Right lung (tissue), 2 donors: ENCODE measurements at regions not wholly inside any gene's neighbourhood (a gene's known extent, or its start where the extent isn't known, plus 50 kb on each side); places are given as distances from the start of the nearest gene placed in this dataset.

Experiments used
- DNase-seq, 2 donors: peaks; one replicate each; pipeline ENCODE4 v3.0.0-alpha.2; 2013

- DNase-seq = no peak
These were observed 560.5 kb upstream of the ZNF717 start for GRCh38 chr3:76345878-76346277.

- no peak for DNase-seq
These were observed 561.3 kb upstream of the ZNF717 start for GRCh38 chr3:76346690-76347089.

DNA sequence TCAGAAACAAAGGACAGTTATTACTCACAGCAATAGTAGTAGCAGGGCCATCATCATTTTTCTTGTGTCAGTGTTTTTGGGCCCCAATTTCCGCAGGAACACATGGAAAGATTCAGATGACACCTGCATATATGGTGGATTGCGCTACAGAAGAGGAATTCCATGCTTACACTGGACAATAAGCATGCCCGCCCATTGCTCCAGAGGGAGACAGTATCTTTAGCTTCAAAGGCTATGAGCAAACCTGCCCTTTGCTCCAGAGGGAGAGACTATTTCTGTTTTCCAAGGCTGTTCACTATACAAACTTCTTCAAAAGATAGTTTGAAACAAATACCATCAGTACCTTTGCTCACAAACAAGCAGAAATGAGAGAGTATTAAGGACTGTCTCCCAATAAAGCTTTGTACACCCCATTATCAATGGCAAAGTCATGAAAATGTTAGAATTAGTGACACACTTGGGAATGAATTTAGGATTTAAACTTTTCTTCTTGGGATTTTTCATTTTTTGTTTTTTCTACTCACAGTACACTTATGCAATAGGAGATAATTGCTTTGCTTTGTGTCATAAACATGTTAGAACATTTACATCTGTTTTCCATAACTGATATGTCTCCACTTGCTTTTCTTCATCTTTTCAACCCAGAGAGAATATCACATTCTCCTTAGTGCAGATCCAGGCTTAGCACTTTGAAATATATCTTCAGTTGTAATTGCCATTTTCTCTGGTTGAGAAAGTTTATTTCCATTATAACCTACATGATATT is 564.5 kb upstream of the ZNF717 start:
- no peak for DNase-seq

DNA sequence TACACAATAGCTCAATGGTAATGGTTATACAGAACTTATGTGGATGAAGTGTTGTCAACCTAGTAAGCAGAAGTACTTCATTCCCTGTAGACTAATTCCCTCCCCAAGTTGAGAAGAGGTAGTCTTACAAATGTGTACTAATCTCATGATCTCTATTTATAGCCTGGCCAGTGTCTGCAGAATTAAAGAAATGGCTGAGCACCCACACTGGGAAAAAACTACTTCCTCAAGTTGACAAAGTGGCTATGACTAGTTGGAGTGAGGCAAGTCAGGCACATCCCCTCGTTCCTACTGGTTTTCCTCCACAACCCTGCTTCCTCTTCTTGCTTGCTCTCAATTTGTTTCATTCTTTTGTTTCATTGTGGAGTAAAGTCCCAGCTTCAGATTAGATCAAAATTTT is 566.7 kb upstream of the ZNF717 start:
- DNase-seq = no peak

DNA sequence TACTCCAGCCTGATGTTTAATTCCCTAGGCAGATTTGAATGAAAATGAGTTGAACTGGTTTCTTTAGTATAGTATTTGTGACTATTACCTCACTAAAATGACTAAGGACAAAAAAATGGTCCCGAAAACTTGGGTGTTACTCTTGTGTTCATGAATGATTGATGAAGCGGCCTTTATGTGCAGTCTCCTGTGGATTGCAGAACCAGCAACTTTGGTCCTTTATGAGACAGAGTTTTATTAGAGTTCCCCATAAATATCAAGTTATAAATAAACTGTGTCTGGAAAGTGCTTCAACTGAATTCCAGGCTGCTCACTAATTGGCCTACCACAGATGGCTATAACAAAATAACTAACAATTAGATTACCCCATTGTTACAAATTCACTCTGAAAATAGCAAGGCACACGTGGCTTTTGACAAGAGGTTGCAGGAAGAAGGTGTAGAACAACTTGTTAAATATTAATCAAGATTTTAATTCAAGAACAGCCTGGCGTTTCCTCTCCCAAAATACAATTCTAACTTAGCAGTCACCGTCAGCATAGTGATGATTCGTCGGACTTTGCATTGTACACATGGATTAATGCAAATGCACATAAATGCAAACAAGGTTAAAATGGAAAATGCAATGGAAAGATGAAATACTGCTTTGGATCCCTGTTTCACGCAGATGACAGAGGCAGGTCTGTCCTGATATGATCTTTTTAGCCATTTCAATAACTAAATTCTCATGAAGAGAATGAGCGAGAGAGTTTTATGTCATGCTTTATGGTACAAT is 567.3 kb upstream of the ZNF717 start:
- no peak for DNase-seq

DNA sequence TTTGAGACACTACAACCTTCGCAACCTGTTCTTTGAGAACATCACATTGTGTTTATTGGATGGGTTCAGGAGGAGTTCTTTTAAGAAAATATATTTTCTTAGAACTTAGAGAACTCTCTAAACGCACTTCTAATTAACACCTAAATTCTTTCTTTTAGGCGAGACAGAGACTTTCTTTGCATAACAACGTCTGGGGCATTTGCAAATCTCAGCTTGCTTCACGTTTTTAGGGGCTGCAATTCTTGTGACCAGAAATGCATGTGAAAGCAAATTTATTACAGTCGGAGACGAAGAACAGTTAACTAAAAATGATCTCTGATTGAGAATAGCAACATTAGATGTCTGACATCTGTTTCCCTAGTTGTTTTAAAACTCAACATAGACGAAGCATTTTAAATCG is 568.3 kb upstream of the ZNF717 start:
- no peak for DNase-seq

DNA sequence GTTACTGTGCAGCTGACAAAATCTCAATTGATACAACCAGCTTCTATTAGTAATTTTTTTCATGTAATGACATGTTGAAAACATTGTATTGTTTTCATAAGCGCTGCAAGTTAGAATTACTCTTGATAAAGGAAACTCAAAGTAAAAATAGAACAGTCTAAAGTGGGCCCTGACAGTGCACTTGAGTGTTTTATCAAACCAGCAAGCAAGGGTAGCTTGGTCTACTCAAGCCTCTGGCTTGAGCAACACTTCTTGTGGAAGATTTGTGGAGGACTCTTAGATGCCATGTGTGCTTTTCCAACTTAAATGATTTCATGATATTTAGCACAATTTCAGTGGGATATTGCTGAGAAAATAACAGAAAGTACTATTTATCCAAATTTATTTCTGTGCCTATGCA is 575.7 kb upstream of the ZNF717 start:
- peak in 1 of 2 donors; percentile 8 for DNase-seq

DNA sequence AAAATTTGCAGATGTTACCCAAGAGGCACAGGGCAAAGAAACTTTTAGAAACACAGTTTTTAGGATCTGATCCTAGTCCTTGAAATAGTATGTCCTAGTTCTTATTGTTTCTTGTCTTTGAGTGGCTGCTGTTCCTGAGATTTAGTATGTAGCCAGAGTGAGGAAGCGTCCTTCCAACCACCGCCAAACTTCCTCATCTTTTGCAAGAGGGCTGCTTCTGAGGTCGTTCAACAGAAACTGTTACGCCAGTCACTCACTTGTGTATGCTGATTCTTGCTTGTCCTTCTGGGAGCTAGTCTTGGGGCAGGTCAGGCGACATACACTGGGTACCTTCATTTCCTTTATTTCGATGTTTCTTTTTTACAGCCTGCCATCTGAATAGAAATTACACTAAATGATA is 577.3 kb upstream of the ZNF717 start:
- no peak for DNase-seq

DNA sequence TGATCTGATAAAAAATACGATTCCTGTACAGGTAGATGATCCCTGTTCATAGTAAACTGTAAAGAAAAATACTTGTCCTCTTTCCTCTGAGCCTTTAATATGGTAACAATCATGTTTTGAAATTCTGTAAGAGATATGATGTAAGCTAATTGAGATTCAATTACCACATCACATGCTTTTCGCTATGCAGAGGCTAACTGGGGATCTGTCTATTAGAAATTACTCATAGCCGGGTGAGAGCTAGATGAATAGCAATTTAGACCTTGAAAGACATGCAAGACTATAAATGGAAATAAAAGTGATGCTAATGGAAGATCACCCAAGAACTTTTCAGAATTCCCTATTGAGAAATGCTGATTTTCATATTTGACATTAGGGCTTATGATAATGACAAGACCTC is 579.9 kb upstream of the ZNF717 start:
- no peak for DNase-seq

DNA sequence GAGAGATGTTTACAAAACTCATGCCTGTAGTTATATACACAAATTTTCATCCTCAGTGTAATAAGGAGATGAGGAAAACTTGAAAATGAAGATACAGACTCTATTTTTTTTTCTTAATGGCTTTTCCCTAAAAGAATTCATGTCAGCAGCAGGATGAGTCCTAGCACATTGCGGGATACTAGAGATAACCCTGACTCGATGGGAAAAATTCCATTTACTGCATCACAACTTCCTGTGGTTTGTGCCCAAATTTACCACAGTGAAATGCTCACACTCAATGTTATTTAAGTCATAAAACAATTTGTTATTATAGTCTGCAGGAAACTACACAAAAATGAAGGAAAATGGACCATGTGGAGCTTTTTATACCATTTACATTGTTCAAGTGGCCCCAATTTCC is 581.9 kb upstream of the ZNF717 start:
- DNase-seq = no peak

- DNase-seq = no peak
These were observed 583.8 kb upstream of the ZNF717 start for GRCh38 chr3:76369170-76369569.

DNA sequence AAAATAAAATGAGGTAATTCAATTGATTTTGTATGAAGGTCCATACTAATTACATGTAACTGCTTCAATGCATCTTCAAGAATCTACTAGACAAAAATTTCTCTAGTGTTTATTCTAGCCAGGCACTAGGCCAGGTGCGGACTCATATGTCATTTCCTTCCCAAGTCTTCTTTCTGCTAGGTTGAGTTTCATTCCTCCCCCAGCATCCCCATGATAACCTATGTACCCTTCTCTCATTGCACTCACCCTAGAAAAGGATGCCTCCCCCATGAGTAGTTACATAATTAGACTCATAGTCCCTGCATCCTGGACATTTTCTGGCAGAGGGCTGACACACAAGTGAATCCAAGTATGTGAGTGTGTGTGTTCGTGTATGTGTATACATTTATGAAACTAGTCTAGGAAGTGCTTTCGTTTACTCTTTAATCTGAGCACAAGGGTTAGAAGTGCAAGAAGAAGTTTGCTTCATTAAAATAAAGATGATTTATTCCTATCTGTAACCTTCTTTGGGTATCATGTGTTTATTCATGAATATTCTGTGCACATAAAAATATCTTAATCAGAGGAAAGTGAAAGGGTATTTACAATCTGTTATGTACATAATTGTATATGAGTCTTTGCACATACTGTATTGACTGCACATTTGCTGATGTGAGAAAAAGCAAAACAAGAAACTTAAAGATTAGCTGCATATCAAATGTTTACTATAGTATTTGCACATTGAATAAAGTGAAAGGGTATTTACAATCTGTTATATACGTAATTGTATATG is 585.6 kb upstream of the ZNF717 start:
- DNase-seq = no peak

GRCh38 chr3:76372497-76372896 is 587.1 kb upstream of the ZNF717 start:
- no peak for DNase-seq

- DNase-seq = no peak
These were observed 591.7 kb upstream of the ZNF717 start for GRCh38 chr3:76377074-76377473.

GRCh38 chr3:76378789-76379188 is 593.4 kb upstream of the ZNF717 start:
- no peak for DNase-seq

- no peak for DNase-seq
These were observed 598.4 kb upstream of the ZNF717 start for GRCh38 chr3:76383781-76384180.

- DNase-seq = no peak
These were observed 601.7 kb upstream of the ZNF717 start for GRCh38 chr3:76387000-76387399.

DNA sequence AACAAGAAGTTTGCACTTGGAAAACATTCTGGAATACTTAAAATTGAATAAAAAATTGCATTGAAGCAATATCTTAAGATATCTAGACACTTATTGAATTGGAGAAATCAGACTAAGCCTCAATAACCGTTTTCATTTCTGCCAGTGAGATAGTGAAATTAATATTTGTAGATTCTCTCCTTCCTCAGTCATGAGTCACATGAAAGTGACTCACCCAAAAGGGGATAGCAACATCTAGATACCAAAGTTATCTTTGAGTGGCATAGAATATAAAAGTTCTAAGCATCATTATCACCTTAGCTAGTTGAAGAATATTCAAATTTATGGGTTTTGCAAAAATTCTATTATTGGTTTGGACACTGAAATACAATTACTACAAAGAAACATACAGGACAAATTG is 614.8 kb upstream of the ZNF717 start:
- DNase-seq = no peak

DNA sequence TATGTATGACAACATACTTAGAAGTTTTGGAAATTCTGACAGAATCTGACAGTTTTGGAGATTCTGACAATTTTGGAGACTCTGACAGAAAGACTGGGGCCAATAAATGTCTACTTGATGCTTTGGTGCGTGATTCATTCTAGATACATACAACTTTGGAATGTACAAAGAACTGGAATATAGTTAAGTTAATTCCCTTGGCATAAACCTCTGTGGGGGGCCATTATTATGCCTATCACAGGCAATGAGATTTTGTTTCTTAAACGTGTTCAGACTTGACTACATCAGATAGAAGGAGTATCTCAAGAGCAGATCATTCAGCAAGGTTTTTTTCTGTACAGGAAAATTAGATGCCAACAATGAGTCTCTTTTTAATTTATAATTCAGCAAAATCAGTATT is 617.6 kb upstream of the ZNF717 start:
- no peak for DNase-seq

DNA sequence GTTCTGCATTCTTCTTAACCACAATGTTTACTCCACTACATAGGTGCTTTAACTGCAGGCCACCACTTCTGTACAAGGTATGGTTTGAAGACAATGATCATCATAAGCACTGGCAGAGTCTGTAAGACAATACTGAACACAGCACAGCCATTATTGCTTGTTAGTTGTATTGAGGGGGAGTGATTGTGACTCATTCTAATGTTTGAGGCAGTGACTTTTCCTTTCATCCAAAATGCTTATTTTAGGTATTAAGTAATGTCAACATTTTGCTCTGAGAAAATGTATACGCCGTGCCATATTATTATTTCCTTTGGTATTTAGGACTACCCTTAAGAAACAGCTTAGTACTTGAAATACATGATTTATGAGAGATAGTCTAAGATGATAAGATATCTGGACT is 618.2 kb upstream of the ZNF717 start:
- no peak for DNase-seq

DNA sequence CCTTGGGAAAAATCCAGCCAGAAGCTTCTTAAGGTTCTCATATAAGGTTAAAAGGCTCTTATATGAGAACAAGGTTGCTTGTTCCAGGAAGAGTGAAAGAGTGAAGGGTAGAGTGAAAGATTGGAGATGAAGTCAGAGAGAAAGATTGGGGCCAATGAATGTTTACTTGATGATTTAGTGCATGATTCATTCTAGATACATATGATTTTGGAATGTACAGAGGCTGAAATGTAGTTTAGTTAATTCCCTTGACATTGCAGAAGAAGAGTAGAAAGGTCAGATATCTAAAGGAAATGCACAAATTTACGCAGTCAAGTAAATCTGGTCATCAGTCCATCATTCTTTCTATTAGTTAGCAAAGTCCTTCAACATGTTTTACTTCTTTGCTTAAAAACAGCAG is 619.8 kb upstream of the ZNF717 start:
- DNase-seq = no peak

DNA sequence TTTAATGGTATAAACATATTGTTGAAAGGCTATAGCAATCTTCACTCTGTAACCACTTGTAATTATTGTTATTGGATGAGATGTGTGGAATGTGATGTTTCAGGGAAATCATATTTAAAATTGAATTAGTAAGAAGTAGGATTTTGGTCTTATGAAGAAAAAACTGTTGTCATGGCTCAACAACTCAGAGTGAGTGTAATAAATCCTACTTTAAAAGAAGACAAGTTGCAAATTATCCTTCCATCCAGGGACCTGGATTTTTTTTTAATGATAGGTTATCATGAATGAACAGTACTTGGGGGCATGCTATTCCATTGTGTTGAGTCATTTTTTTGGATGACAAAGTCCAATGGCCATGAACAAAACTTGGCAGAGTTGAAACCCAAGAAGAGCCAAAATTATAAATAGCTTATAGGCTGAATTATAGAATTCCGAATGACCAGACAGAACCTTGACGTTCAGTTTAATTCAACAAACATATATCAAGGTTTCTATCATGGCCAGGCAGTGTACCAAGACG is 625.5 kb upstream of the ZNF717 start:
- DNase-seq = no peak

DNA sequence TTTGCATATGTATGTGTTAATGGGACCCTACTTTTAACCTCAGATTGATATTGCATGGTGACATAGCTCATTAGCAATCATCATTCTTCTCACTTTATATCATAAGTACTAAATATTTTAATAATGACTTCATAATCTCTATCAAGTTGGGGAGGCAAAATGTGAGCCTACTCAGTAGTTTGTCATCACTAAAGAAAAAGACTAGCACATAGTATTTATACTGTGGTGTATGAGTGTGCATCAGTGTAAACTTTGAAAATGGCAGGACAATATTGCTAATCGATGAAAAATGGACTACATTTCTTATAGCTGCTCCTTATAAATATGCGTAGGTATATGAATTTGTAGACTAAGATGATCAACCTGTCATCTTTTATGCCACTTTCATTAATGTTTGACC is 624.5 kb upstream of the ROBO2 start:
- DNase-seq = no peak
